CD8-positive, alpha-beta memory T cell (primary cell): ENCODE measurements at regions not wholly inside any gene's neighbourhood (a gene's known extent, or its start where the extent isn't known, plus 50 kb on each side); places are given as distances from the start of the nearest gene placed in this dataset.

Source experiments
- CTCF ChIA-PET: fragments of 350-600 bp; sonication (Branson Sonifier 250); formaldehyde crosslinking; loops from one replicate; lab custom pipeline; 2021; ENCODE audit warnings: antibody characterized with exemption; lab: Charles Lee
- POLR2A ChIA-PET: fragments of 350-600 bp; sonication (Branson Sonifier 250); formaldehyde crosslinking; loops from one replicate; lab custom pipeline; 2021; ENCODE audit warnings: antibody characterized with exemption; lab: Charles Lee
- DNase-seq, 5 donors: peaks; one replicate each; pipeline versions ENCODE4 v3.0.0 to v3.0.0-alpha.2; 2020 to 2022; ENCODE audit warnings: mixed read lengths in 1 of 5
- H3K27ac ChIP-seq: one replicate; pipeline ENCODE4 v1.7.0; 2013; ENCODE audit warnings: low read depth, mild to moderate bottlenecking, low read length, moderate library complexity
- H3K27me3 ChIP-seq: 2 replicates; pipeline ENCODE4 v1.7.0; 2013; ENCODE audit warnings: low read length, mild to moderate bottlenecking; ENCODE audit not compliant: insufficient read depth, poor library complexity, severe bottlenecking
- H3K36me3 ChIP-seq: 2 replicates; pipeline ENCODE4 v1.7.0; 2013; ENCODE audit warnings: mild to moderate bottlenecking, low read length, moderate library complexity; ENCODE audit not compliant: insufficient read depth
- H3K4me1 ChIP-seq: 2 replicates; pipeline ENCODE4 v1.7.0; 2013; ENCODE audit warnings: mild to moderate bottlenecking, low read length, moderate library complexity; ENCODE audit not compliant: insufficient read depth
- H3K4me3 ChIP-seq: 2 replicates; pipeline ENCODE4 v1.7.0; 2013; ENCODE audit warnings: mild to moderate bottlenecking, low read length
- H3K9me3 ChIP-seq: 2 replicates; pipeline ENCODE4 v1.7.0; 2013; ENCODE audit warnings: mild to moderate bottlenecking, low read length
- H3K27ac Mint-ChIP-seq, 8 donors: one replicate each; pipeline ENCODE4 v1.8.0; 2020 to 2021; ENCODE audit warnings: mixed read lengths in 8 of 8, mild to moderate bottlenecking in 6 of 8, inconsistent platforms in 3 of 8, moderate library complexity in 3 of 8
- H3K27me3 Mint-ChIP-seq, 2 donors: one replicate each; pipeline ENCODE4 v1.8.0; 2020 to 2021; ENCODE audit warnings: mixed read lengths in 2 of 2, mild to moderate bottlenecking in 1 of 2, moderate library complexity in 1 of 2
- H3K36me3 Mint-ChIP-seq, 3 donors: one replicate each; pipeline ENCODE4 v1.8.0; 2020 to 2021; ENCODE audit warnings: mixed read lengths in 3 of 3, inconsistent platforms in 1 of 3, mild to moderate bottlenecking in 1 of 3
- H3K4me1 Mint-ChIP-seq, 3 donors: one replicate each; pipeline ENCODE4 v1.8.0; 2020 to 2021; ENCODE audit warnings: mixed read lengths in 3 of 3, inconsistent platforms in 1 of 3, mild to moderate bottlenecking in 1 of 3
- H3K4me3 Mint-ChIP-seq, 7 donors: one replicate each; pipeline ENCODE4 v1.8.0; 2020 to 2021; ENCODE audit warnings: mixed read lengths in 7 of 7, mild to moderate bottlenecking in 6 of 7, moderate library complexity in 4 of 7, inconsistent platforms in 2 of 7
- H3K9me3 Mint-ChIP-seq, 5 donors: one replicate each; pipeline ENCODE4 v1.8.0; 2020 to 2022; ENCODE audit warnings: mixed read lengths in 5 of 5, mild to moderate bottlenecking in 3 of 5, moderate library complexity in 2 of 5, inconsistent platforms in 1 of 5

DNA sequence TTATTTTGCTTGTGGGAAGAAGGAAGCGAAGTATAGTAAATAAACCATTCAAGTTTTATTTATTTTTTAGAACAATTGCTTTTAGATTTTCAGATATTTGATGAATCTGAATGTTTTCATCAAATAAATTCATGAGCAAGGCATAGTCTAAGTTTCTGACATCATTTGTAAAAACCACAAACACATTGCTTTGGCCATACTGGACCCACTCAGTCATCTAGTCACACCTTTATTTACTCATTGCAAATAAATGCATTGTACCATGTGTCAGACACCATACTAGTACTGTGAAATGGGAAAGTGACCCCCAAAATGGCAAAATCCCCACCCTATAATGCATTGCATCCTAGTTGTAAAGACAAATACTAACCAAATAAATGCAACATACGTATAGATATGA is 449.1 kb upstream of the SMIM31 start:
- H3K4me1 Mint-ChIP-seq: no peaks in the 10 kb centered on the region
- peaks cover 0 to 8% (median 2%) of the 10 kb centered on the region in 5 donors for H3K9me3 Mint-ChIP-seq
- no peak for DNase-seq
- Histone ChIP-seq H3K4me3 (no peak overlapping the region), H3K27ac (no peak overlapping the region), H3K9me3 (no peaks in the 10 kb centered on the region), H3K36me3 (no peaks in the 10 kb centered on the region), H3K27me3 (no peaks in the 10 kb centered on the region), H3K4me1 (no peaks in the 10 kb centered on the region)
- POLR2A ChIA-PET: no interaction called here
- no peaks in the 10 kb centered on the region for H3K27me3 Mint-ChIP-seq
- H3K27ac Mint-ChIP-seq: no peak overlapping the region
- H3K36me3 Mint-ChIP-seq: no peaks in the 10 kb centered on the region
- no peak overlapping the region for H3K4me3 Mint-ChIP-seq
- CTCF ChIA-PET: no interaction called here

DNA sequence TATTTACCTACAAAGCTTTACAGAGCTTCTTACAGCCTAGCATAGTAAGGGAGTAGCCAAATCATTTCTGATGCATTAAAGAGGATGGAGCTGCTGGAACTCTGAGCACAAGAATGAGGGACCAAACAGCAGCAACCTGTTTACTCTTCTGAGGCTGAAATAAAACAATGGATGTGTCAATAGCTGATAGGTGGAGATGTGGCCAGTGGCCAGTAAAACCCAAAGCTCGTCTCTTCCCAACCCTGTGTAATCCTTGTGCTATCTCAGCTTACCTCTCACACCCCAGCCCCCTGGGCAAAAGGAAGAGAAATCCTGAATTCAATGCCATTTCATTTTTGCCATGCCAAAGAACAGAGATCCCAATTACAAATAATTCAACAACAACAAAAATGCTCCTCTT is 446.7 kb upstream of the SMIM31 start:
- POLR2A ChIA-PET: no interaction called here
- H3K36me3 ChIP-seq: no peaks in the 10 kb centered on the region
- Mint-ChIP-seq H3K9me3 (peaks cover 0 to 11% (median 2%) of the 10 kb centered on the region in 5 donors), H3K4me3 (no peak overlapping the region), H3K27ac (no peak overlapping the region), H3K27me3 (no peaks in the 10 kb centered on the region), H3K36me3 (no peaks in the 10 kb centered on the region), H3K4me1 (no peaks in the 10 kb centered on the region)
- H3K4me1 ChIP-seq: no peaks in the 10 kb centered on the region
- no peaks in the 10 kb centered on the region for H3K27me3 ChIP-seq
- CTCF ChIA-PET: no interaction called here
- H3K9me3 ChIP-seq: no peaks in the 10 kb centered on the region
- no peak for DNase-seq
- H3K4me3 ChIP-seq: no peak overlapping the region
- no peak overlapping the region for H3K27ac ChIP-seq

DNA sequence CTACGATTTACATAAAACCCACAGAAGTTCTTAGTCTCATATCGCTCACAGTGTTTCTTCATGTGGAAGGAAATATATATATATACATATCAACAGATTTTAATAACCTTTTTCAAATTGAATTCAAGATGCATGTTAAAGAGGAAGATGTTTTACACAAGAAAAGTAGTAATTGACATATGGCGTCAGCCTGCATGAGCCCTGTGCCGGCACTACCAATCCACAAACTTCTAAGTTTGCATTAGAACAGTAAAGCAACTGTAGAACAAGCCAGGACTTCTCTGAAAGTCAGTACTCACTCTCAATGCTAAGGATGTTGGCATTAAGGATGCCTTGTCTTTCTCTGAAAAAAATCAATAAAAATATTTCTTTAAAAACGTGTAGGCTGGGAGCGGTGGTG is 441.3 kb upstream of the SMIM31 start:
- no peaks in the 10 kb centered on the region for H3K27me3 Mint-ChIP-seq
- H3K9me3 ChIP-seq: no peaks in the 10 kb centered on the region
- ChIA-PET POLR2A (no interaction called here), CTCF (no interaction called here)
- H3K36me3 Mint-ChIP-seq: no peaks in the 10 kb centered on the region
- no peak overlapping the region for H3K27ac Mint-ChIP-seq
- no peak overlapping the region for H3K27ac ChIP-seq
- H3K4me3 Mint-ChIP-seq: no peak overlapping the region
- DNase-seq: no peak
- no peaks in the 10 kb centered on the region for H3K4me1 Mint-ChIP-seq
- H3K9me3 Mint-ChIP-seq: peaks cover 0 to 8% (median 4%) of the 10 kb centered on the region in 5 donors
- no peaks in the 10 kb centered on the region for H3K36me3 ChIP-seq
- no peaks in the 10 kb centered on the region for H3K27me3 ChIP-seq
- no peaks in the 10 kb centered on the region for H3K4me1 ChIP-seq
- H3K4me3 ChIP-seq: no peak overlapping the region

DNA sequence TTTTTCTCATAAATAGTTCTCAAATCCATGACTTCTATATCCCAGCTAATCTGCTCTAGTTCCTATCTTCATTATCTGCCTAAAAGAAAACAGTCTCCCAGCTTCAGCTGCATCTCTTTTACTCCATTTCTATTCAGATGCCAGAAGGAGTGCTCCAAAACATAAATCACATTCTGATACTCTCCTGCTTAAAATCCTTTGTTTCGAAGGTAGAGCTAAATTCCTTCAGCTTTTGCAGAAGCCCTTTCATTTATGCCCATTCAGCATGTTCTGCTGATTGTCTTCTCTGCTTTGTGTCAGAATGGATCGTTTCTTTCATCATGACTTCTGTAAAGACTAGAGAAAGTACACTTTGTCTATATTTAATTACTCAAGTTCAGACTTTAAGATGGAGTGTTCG is 440.1 kb upstream of the SMIM31 start:
- no peak for DNase-seq
- Mint-ChIP-seq H3K4me3 (no peak overlapping the region), H3K27ac (no peak overlapping the region), H3K27me3 (no peaks in the 10 kb centered on the region), H3K36me3 (no peaks in the 10 kb centered on the region), H3K9me3 (peaks cover 0 to 8% (median 6%) of the 10 kb centered on the region in 5 donors), H3K4me1 (no peaks in the 10 kb centered on the region)
- CTCF ChIA-PET: no interaction called here
- Histone ChIP-seq H3K27me3 (no peaks in the 10 kb centered on the region), H3K4me1 (no peaks in the 10 kb centered on the region), H3K4me3 (no peak overlapping the region), H3K27ac (no peak overlapping the region), H3K36me3 (no peaks in the 10 kb centered on the region), H3K9me3 (no peaks in the 10 kb centered on the region)
- POLR2A ChIA-PET: no interaction called here

DNA sequence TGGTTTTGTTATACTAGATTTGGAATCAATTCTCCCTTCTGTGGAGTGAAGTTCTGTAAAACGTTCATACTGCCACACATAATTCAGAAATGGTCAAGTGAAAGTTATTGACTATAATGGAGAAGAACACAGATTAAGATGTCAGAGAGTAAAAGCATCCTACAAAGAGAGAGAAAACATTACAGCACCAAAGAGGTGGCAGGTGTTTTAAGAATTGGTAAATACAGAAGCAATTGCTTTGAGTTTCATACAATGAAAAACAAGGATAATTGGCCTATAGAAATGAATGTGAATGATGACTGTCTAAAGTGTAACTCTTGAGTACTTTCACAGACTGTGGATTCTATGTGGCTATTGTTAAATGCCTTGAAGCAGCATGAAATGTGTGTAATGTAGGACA is 435.6 kb upstream of the SMIM31 start:
- no peaks in the 10 kb centered on the region for H3K27me3 Mint-ChIP-seq
- no peaks in the 10 kb centered on the region for H3K4me1 ChIP-seq
- H3K4me3 ChIP-seq: no peak overlapping the region
- no peaks in the 10 kb centered on the region for H3K4me1 Mint-ChIP-seq
- DNase-seq: no peak
- no peaks in the 10 kb centered on the region for H3K36me3 ChIP-seq
- no peaks in the 10 kb centered on the region for H3K27me3 ChIP-seq
- no peak overlapping the region for H3K27ac Mint-ChIP-seq
- ChIA-PET POLR2A (no interaction called here), CTCF (no interaction called here)
- H3K9me3 Mint-ChIP-seq: peaks cover 0 to 8% (median 4%) of the 10 kb centered on the region in 5 donors
- H3K36me3 Mint-ChIP-seq: no peaks in the 10 kb centered on the region
- no peak overlapping the region for H3K27ac ChIP-seq
- no peaks in the 10 kb centered on the region for H3K9me3 ChIP-seq
- H3K4me3 Mint-ChIP-seq: no peak overlapping the region

- Mint-ChIP-seq H3K4me1 (no peaks in the 10 kb centered on the region), H3K36me3 (no peaks in the 10 kb centered on the region), H3K27ac (no peak overlapping the region), H3K9me3 (peaks cover 0 to 5% (median 0%) of the 10 kb centered on the region in 5 donors), H3K4me3 (no peak overlapping the region), H3K27me3 (no peaks in the 10 kb centered on the region)
- Histone ChIP-seq H3K4me3 (no peak overlapping the region), H3K27ac (no peak overlapping the region), H3K4me1 (no peaks in the 10 kb centered on the region), H3K9me3 (no peaks in the 10 kb centered on the region), H3K36me3 (no peaks in the 10 kb centered on the region), H3K27me3 (no peaks in the 10 kb centered on the region)
- DNase-seq: no peak
- POLR2A ChIA-PET: no interaction called here
- CTCF ChIA-PET: no interaction called here
Measured at GRCh38 chr4:164319688-164320087, 434.2 kb upstream of the SMIM31 start.

DNA sequence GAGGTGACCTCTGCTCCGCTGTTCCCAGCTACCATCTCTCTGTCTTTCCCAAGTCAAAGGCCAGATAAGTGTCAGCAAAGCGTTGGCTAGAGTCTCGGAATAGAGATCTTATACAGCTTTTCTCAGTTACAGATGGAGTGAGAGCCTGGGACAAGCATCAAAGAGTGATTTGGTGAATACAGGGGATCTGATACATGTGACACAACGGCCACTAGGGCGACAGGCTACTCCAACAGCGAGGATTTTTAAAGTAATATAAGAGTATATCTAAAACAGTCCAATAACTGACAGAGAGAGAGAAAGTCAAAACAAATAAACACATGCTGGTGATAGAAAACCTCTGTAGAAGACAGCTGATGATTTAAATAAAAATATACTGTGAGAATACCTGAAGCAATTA is 433.1 kb upstream of the SMIM31 start:
- Mint-ChIP-seq H3K9me3 (peaks cover 0 to 4% (median 0%) of the 10 kb centered on the region in 5 donors), H3K27ac (no peak overlapping the region), H3K36me3 (no peaks in the 10 kb centered on the region), H3K4me3 (no peak overlapping the region), H3K4me1 (no peaks in the 10 kb centered on the region), H3K27me3 (no peaks in the 10 kb centered on the region)
- ChIA-PET POLR2A (no interaction called here), CTCF (no interaction called here)
- Histone ChIP-seq H3K9me3 (no peaks in the 10 kb centered on the region), H3K27me3 (no peaks in the 10 kb centered on the region), H3K36me3 (no peaks in the 10 kb centered on the region), H3K4me3 (no peak overlapping the region), H3K27ac (no peak overlapping the region), H3K4me1 (no peaks in the 10 kb centered on the region)
- DNase-seq: no peak

- Mint-ChIP-seq H3K27me3 (no peaks in the 10 kb centered on the region), H3K9me3 (peaks cover 0 to 3% (median 0%) of the 10 kb centered on the region in 5 donors)
- H3K27ac ChIP-seq: no peak overlapping the region
Measured at GRCh38 chr4:164326056-164326455, 427.9 kb upstream of the SMIM31 start.

More at GRCh38 chr4:164326056-164326455, 427.9 kb upstream of the SMIM31 start:
- ChIA-PET CTCF (no interaction called here), POLR2A (no interaction called here)
- Histone ChIP-seq H3K4me3 (no peak overlapping the region), H3K9me3 (no peaks in the 10 kb centered on the region), H3K27me3 (no peaks in the 10 kb centered on the region), H3K4me1 (no peaks in the 10 kb centered on the region), H3K36me3 (no peaks in the 10 kb centered on the region)
- no peaks in the 10 kb centered on the region for H3K36me3 Mint-ChIP-seq
- no peak overlapping the region for H3K4me3 Mint-ChIP-seq
- H3K27ac Mint-ChIP-seq: no peak overlapping the region
- H3K4me1 Mint-ChIP-seq: no peaks in the 10 kb centered on the region
- no peak for DNase-seq
